HG03439 (cell line): ENCODE measurements at regions not wholly inside any gene's neighbourhood (a gene's known extent, or its start where the extent isn't known, plus 50 kb on each side); places are given as distances from the start of the nearest gene placed in this dataset.
"Not testable (repeated sequence)": the region's sequence is repeated elsewhere in the genome, so short reads cannot be mapped to it uniquely, and the experiment has no call there.

Source experiments
- ATAC-seq: cut with Tn5 transposase; IDR thresholded peaks from one replicate; pipeline ENCODE4 v1.9.1; 2021; ENCODE audit warnings: mild to moderate bottlenecking, moderate library complexity; ENCODE audit not compliant: unreplicated experiment

DNA sequence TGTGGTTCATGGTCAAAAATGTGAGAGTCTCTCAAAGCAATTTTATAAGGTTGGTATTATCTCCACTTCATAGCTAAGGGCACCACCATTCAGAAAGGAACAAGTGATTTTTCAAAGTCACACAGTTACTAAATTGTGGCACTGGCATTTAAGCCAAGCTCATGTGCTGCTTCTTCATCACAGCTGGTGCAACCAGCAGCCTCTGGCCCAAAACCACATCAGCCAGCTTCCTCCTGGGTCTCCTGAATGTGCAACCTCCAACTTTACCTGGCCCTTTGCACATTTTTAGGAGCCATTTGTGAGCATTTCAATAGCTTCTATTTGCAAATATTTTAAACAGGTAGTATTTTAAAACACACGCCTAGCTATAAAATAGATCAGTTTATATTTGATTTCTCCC, 293.7 kb downstream of the BCL11A start:
- ATAC-seq, result no peak

DNA sequence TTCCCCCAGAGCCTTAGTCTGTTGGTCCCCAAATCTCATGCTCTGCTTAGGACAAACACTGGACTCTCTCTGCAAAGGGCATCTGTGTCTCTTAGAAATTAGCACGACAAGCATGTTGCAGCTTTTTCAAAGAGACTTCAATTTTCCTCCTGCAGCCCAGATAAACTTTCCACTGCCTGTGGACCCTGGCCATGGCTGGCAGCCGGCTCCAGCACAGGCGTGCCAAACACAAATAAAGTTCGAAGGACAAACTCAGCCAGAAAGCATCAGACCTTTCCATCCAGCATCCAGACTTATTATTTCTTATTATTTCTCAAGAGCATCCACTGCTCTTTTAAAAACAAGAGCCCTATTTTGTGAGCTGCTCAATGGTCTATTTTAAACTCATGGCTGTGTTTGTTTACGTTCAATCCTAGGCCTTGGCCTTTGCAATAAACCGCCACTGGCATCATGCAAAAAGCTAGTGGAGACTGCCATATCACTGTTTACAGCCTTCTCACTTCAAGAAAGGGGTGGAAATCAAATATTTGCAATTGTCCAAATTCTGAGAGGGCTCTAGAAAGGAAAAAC, 300.8 kb downstream of the BCL11A start:
- no peak for ATAC-seq

DNA sequence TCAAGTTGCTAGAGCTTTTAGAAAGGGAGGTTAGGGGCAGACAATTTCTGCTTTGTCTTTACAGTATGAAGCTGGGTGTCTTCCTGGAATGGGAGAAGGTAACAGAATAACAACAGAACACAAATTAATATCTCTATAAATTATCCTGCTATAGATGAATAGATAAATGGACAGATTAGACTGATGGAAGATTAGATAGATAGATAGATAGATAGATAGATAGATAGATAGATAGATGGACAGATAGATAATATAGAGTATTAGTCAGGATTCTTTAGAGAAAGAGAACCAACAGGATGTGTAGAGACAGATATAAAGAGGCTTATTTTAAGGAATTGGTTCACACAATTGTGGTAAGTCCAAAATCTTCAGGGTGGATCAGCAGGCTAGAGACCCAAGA, 302.2 kb downstream of the BCL11A start:
- ATAC-seq, result no peak

DNA sequence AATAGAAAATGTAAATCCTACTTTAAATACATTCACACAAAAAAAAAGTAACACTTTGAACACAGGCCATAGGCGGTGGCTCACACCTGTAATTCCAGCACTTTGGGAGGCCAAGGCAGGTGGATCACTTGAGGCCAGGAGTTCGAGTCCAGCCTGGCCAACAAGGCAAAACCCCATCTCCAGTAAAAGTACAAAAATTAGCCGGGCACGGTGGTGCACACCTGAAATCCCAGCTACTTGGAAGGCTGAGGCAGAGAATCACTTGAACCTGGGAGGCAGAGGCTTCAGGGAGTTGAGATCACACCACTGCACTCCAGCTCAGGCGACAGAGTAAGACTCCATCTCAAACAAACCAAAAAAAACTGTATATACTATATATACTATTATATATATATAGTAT, 303.6 kb downstream of the BCL11A start:
- ATAC-seq, result no peak

DNA sequence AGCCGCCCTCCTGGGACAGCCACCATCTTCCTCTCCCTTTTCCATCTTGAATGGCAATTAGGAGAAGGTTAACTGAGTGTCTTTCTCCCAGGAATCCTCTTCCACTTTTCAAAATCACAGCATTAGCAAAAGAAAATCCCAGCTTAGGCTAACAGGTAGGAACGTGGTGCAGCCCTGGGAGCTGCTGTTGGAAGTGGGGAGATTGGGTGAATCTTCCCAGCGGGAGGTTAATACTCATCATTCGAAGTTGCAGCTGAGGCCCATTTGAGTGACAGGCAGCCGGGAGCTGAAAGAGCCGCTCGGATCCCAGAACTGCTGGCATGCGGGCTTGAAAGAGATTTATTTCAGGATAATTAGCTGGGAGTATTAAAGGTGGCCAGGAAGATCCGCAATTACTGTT, 306.0 kb downstream of the BCL11A start:
- no peak for ATAC-seq

DNA sequence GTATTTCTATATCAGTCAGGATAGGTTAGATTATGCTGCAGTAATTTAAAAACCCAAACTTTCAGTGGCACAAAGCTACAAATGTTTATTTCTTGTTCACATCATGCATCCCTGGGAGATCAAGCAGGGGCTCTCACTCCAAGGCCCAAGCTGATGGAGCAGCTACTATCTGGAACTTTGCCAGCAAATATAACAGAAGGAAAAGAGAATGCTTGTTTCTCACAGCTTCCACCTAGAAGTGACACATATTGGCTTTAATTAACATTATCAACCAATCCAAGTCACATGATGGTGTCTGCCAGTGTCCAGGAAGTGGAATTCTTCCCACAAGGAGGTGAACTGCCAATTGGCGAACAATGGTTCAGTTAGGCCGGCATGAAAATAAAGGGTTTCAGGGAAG, 306.9 kb downstream of the BCL11A start:
- no peak for ATAC-seq

DNA sequence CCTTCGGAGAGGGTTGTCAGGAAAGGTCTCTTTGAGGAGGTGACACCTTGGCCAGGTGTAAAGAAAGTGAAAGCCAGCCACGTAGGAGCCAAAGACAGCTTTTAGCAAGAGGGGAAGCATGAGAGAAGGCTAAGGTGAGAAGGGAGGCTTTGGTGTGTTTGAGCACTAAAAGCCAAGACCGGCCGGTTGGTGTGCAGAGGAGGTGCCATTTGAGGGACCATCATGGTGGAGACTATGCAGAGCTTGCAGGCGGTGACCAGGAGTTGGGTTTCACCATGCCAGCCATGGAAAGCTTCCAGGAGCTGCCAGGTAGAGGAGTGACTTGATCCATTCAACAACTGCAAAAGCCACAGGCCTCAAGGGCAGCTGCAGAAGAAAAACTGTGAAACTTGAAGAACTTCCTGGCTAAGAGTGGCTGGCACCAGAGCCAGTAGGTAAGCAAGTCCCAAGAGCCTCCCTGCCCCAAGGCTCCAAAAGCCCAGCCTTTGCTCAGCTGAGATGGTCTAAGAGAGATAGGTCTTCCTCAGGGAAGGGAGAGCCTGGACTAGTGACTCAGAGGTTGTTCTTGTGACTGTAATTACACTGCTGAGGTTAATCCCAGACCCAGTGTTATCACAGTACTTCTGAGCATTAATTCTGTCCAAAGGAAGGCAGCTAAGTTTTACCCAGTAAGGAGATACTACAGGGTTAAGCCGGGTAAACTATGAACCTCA, 319.0 kb downstream of the BCL11A start:
- ATAC-seq, result no peak

DNA sequence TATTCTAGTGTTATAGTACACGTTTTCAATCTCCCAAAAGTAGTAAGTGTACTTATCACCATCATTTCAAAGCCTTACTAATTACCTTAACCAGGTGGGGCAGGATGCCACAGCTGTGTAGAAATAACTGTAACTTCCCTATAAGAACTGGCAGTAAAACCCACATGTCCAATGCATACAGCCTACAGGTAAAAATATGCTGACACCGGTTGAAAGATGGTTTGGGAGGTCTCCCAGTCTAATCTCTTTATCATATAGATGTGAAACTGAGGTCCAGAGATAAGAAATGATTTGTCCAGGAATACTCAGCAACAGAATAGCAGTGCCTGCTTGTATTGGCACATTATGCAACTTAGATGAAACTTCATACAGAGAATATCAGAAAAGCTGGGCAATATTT, 322.9 kb downstream of the BCL11A start:
- ATAC-seq, result no peak

DNA sequence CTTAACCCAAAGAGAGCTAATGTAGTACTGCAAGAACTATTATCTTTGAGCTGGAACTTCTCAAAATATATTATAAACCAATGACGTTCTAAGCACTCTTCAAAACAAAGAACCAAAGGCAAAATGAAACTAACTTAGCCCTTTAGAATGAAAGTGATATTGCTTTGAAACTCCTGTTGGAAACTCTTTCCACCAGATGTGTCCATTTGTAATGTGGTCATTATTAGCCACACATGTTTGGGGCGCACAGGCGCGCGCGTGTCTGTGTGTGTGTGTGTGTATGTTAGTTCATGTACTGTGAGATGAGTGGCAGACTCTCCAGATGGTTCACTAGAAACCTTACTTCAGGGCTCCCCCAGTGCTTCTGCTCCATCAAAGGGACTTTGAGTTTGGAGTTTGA, 323.4 kb downstream of the BCL11A start:
- no peak for ATAC-seq

DNA sequence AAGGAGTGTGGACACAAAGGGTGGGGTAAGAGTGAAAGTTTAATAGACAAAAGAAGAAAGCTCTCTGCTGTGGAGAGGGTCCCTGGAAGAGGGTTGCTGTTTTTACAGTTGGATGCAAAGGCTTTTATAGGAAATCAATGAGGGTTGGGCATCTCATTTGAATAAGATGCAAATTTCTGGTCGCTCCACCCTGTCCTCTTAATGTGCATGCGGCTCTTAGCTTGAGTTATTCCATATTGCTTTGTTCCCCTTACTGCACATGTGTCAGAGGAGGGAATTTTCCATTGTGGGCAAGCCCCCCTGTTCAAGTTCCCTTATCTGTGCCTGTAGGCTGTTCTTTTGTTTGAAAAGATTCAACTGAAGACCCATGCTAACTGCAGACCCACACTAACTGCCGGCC, 326.5 kb downstream of the BCL11A start:
- ATAC-seq, result no peak

DNA sequence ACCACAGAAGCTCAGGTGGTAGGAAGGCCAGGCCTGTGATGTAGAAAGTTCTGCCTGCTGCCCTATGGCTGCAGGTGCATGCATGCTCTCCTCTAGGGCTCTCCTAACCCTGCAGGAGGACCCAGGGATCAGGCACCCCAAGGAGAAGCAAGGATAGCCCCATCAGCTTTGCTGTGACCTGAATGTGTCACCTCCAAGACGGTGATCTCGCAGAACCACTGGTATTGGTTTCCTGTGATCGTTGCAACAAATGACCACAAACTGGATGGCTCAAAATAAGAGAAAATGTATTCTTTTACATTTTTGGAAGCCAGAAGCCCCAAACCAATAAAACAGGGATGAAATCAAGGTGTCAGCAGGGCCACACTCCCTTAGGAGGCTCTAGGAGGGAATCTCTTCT, 327.3 kb downstream of the BCL11A start:
- no peak for ATAC-seq

DNA sequence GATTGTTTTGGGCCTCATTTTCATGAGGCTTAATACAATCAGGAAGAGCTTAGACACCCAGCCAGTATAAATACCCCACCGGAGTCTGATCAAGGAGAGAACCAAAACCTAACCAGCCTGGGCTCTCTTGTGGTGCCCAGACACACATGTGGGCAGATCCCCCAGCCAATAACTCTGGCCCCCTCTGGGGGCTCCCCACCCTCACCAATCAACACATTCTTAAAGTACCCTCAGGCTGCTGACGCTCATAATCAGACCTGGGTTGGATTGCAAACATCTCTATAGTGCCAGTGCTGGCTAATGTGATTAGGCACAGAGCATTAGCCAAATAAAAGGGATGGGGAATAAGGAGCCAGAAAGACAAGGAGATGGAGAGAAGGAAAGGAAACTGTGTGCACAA, 329.6 kb downstream of the BCL11A start:
- ATAC-seq, result no peak

DNA sequence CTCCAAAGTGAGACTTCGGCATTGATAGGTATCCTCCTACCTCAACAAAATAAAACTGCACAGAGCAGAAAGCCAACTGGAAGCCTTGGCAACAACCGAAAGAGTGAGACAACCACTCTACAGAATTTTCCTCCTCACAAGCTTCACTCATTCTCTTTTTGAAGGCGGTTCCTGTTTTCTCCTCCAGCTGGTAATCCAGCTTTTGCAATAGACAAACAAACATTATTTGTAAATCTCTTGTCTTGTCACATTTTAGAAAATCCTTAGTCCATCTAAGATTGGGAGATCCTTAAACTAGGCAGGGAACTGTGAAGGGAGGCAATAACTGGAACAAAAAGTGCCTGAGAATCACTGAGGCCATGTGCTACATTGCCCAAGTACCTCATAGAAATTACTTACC, 332.4 kb downstream of the BCL11A start:
- ATAC-seq, result no peak

DNA sequence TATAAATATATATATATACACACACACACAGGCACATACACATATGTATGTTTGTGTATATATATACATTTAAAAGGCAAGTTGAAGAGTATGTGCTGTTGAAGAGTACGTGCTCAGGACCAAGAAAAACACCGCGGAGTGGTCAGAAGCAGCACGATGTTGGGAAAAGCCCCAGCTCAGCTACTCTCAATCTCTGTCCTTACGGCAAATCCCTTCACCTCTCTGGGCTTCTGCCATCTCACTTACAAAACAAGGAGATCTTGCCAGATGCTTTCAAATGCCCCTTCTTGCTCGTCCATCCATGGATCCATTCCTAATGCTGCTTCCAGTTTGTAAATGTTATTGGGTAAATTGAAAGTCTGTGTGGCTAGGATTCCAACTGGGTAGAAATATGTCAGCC, 333.9 kb downstream of the BCL11A start:
- no peak for ATAC-seq

DNA sequence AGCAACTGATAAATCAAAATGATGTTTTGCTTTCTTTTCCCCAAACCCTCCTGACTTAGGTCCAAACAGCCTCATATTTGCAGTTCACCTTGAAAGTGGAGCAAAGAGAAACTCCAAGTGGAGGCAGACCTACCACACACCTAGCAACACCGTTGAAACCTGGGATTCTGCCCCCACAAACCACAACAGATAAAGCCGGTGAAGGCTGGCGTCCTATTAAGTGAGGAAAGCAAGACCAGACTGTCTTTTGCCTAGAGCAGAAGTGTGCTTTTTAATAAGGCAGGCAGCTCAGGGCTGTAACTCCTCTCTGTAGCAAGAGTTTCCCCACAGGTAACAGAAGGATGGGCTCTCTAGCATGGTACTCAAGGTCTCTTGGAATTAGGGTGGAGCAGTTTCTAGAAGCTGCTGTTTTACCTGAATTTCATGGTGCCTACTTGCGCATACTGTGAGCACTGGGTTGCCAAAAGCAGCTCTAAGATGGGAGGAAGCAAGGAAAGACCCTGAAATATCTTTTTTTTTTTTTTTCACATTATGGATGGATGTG, 336.9 kb downstream of the BCL11A start:
- ATAC-seq, result no peak

DNA sequence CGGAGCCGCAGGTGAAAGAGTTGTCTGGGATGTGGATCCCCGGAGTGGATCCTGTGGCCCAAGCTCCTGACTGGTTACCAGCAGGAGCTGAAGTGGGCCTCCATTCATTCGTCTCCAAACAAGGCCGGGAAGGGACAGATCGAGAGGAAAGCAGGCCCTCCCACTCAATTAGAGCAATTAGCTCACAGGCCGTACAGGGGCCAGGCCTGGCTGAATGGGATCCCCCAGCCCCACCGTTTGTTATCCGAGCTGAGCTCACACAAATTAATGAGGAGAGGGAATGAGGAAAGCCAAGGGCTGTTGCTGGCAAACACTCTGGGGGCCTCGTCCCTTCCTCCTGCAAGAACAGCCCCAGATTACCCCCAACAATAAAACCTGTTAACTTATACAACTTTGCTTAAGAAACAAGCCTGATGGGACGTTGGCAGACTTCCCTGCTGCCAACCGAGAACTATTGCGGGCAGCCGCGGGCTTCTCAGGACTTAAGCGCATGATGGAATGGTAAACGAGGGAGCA, 338.0 kb downstream of the BCL11A start:
- no peak for ATAC-seq

DNA sequence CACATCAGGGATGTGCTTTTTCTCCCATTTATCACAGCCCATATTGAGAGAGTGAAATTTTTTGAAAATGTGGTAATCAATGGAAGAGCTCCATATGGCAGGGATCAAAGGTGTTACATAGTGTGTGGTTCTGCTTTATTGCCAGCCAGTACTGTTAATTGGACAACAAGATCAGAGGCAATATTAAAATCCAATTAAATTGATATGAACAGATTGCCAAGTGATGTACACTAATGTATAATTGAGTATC, 338.9 kb downstream of the BCL11A start:
- ATAC-seq, result no peak

DNA sequence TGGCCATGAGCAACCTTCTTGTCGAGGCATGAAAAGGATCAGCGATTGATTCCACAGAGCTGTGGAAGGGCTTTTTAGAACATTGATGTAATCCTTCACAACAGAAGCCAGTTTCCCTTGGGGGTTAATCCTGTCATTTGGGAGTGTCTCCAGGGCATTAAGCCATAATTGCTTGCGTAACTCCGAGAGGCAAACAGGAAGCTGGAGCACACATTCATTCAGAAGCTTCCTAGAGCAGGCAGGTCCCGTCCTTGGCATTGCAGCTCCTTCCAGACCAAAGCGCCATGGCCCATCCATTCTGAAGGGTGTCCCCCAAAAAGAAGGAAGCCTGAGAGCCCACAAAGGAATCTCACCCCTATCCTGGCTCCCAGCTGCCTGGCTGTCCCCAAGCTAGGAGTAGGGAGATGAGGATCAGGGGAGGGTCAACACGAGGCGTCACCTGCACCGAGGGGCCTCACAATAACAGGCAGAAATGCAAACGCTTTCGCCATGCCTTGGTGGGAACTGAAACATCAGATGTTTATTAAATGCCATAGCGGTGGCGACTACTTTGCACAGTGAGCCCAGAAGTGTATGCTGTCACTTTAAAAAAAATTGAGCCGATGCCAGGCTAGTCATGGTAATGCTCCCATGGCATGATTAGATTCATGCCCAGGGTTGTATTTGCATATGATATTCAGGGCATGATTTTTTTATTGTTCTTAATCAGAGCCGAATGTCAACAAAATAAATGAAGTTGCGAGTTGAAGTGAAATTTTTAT, 339.4 kb downstream of the BCL11A start:
- ATAC-seq, result no peak

DNA sequence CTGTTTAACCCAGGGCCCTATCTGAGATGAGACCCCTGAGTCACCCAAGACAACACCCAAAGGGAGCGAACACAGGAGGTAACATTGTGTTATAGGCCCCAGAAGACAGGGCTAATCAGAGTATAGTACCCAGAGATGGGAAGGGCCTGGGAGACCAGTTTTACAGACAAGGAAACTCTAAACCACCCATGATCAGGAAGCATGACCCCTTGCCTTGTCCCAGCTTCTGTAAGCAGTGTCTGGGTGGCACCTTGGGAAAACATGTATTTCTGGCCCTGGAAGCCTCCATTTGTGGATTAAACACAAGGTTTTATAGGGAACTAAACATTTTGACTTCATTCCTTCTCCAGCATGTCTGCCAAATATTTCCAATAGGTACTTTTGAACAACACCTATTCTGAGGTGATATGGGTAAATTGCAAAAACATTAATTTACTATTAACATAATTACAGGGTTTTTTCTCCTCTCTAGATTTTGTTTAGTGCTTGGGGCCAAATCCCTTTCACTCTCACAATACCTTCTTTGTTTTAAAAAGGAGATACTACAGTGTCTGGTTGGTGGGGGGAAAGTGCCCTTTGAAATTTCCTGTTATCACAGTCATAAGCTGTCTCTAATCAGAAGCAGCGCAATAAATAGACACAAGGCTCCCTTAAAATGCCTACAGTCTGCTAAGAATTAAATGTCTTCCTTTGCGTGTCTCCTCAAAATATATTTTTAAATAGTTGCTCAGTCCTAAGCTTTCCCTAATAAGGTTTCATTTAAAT, 341.1 kb downstream of the BCL11A start:
- no peak for ATAC-seq

DNA sequence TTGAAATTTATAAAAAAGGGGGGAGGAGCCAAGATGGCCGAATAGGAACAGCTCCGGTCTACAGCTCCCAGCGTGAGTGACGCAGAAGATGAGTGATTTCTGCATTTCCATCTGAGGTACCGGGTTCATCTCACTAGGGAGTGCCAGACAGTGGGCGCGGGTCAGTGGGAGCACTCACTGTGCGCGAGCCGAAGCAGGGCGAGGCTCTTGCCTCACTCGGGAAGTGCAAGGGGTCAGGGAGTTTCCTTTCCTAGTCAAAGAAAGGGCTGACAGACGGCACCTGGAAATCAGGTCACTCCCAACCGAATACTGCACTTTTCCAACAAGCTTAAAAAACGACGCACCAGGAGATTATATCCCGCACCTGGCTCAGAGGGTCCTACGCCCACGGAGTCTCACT, 364.4 kb downstream of the BCL11A start:
- not testable (repeated sequence) for ATAC-seq

DNA sequence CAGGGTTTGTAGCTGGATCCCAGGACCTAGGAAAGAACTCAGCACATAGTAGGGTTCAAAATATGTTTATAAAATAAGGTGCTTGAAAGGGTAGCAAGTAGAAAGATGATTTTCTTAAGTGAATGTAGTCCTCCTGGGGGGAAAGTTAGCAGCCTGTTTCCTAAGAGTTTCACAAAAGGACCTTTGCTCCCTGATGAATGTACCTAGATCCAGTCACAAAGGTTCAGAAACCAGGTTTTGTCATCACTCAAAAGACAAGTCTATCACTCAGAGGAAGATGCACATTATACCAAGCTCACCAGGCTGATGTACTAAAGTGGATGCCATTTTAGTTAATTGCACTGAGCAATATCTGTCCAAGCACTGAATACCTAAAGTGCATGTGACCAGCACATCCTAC, 378.2 kb downstream of the BCL11A start:
- ATAC-seq, result no peak
